H1 (cell line): ENCODE measurements at regions not wholly inside any gene's neighbourhood (a gene's known extent, or its start where the extent isn't known, plus 50 kb on each side); places are given as distances from the start of the nearest gene placed in this dataset.

Experiments
- ATF3 ChIP-seq: IDR thresholded peaks from 2 replicates; pipeline ENCODE4 v1.6.1; 2011; ENCODE audit warnings: low read depth, mild to moderate bottlenecking, low read length; ENCODE audit not compliant: insufficient read depth
- CBX8 ChIP-seq: fragments of 300-800, 300-1000 bp; sonication (generic); IDR thresholded peaks from 2 replicates; pipeline ENCODE4 v1.7.1; 2016; ENCODE audit warnings: low read depth, low read length, borderline replicate concordance
- CHD7 ChIP-seq: fragments of 300-600 bp; sonication (generic); IDR thresholded peaks from 2 replicates; pipeline ENCODE4 v1.7.1; 2012; ENCODE audit warnings: low read length, moderate library complexity, mild to moderate bottlenecking, inconsistent platforms; ENCODE audit not compliant: insufficient replicate concordance
- FOSL1 ChIP-seq: IDR thresholded peaks from 2 replicates; pipeline ENCODE4 v1.6.1; 2011; ENCODE audit warnings: mild to moderate bottlenecking, low read depth, low read length, moderate library complexity; ENCODE audit not compliant: insufficient read depth
- HDAC2 ChIP-seq, 2 experiments: fragments of 300-600 bp in 1 of 2; sonication (generic) in 1 of 2; IDR thresholded peaks; 2 replicates each; pipeline ENCODE4 v1.6.1; 2011 to 2012; ENCODE audit warnings: low read depth in 2 of 2, low read length in 2 of 2, mild to moderate bottlenecking in 2 of 2, moderate library complexity in 2 of 2, borderline replicate concordance in 1 of 2, inconsistent platforms in 1 of 2
- NANOG ChIP-seq: IDR thresholded peaks from 2 replicates; pipeline ENCODE4 v1.6.1; 2011; ENCODE audit warnings: low read length, low read depth, mild to moderate bottlenecking, inconsistent platforms; ENCODE audit not compliant: insufficient read depth, poor library complexity, severe bottlenecking
- PHF8 ChIP-seq: fragments of 200-600 bp; sonication (generic); conservative IDR thresholded peaks from 2 replicates; pipeline ENCODE4 v1.7.1; 2012; ENCODE audit warnings: low read depth, mild to moderate bottlenecking, inconsistent platforms, low read length, moderate library complexity
- SIX5 ChIP-seq: IDR thresholded peaks from 2 replicates; pipeline ENCODE4 v1.6.1; 2011; ENCODE audit warnings: mild to moderate bottlenecking, low read depth, low read length

DNA sequence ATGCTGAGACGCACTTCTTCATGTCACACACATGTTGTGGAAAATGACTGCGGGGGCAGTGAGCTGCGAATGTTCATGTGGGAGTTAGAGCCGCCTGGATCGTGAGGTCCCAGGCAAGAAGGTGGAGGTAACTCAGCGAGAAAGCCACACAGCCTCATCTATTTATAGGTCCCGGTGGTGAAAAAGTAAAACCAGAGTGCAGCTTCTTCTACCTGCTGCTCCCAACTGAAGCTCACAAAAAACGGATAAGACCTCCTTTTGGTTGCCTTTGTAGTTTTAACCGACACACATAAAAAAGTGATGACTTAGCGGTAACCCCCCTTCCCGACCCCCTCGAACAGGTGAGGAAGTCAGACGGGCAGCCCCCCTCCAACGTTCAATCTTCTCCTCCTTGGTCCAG, 276.9 kb downstream of the GATA3 start (continued):
- TF ChIP-seq CHD7 (no peak), CBX8 (no peak), NANOG (no peak), PHF8 (no peak), ATF3 (no peak), HDAC2 (IDR thresholded peaks at IDR 0.05; ENCODE audit: borderline replicate concordance in 1 of 2, low read depth in 2 of 2, low read length in 2 of 2) (no peak), SIX5 (no peak), FOSL1 (no peak)
